HG02571 (cell line): ENCODE measurements at regions not wholly inside any gene's neighbourhood (a gene's known extent, or its start where the extent isn't known, plus 50 kb on each side); places are given as distances from the start of the nearest gene placed in this dataset.

Experiments used
- ATAC-seq: cut with Tn5 transposase; IDR thresholded peaks from one replicate; pipeline ENCODE4 v1.9.1; 2021; ENCODE audit warnings: mild to moderate bottlenecking, moderate library complexity; ENCODE audit not compliant: unreplicated experiment

- ATAC-seq: no peak
Observed at GRCh38 chr13:39232401-39232980, 194.2 kb downstream of the NHLRC3 start.

DNA sequence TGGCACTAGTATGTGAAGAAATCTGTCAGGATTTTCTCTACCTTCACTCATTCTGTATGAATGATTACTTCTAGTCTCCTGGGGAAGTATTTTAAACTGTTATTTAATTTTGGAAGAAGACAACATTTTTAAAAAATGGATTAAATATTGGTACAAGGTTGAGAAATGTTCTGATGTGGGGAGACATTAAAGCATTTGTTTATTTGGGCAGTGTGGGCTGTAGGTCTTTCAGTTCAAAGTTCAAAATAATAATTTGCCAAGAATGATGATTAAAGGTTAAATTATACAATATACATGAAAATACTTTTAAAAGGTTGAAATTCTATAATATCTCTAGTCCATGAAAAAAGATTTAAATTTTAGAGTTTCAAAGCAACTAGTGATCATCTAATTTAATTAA, 194.7 kb downstream of the NHLRC3 start:
- ATAC-seq: no peak

GRCh38 chr13:39233519-39233918, 195.3 kb downstream of the NHLRC3 start:
- ATAC-seq: no peak

GRCh38 chr13:39244561-39245230, 206.4 kb downstream of the NHLRC3 start:
- ATAC-seq: no peak

GRCh38 chr13:39245688-39246087, 207.4 kb downstream of the NHLRC3 start:
- no peak for ATAC-seq

GRCh38 chr13:39249982-39250381, 211.7 kb downstream of the NHLRC3 start:
- no peak for ATAC-seq

DNA sequence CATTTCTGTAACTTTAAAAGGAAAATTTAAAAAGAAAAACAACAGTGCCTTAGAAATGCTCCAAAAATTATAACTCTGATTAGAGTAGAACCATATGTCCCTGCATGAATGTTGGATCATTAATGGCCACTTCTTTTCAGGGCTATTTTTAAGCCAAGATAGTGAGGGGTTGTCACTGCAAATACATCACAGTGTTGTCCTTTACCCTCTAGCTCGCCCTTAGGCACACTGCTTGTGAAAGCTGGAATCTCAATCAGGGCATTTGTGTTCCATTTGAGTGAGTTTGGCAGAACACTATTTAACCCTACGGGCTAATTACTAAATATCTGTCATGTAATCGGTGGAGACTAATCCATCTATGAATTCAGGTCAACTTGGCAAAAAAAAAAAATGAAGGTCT, 212.2 kb downstream of the NHLRC3 start:
- no peak for ATAC-seq

DNA sequence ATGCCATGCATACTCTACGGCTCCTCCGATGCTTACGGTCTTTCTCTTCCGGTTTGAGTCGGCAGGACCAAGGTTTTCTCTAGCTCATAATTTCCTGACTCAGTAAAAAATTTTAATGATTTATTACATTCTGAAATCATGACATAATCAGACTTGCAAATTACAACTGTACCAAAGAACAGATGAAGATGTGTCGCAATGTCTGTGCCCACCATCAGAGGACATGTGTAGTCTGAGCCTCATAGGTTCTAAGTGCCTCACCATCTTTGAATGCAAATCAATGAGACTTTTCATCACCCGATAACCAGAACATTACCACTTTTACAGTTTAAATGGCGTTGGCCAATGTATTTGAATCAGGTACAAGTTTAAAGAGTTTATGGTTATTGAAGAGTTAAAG, 213.1 kb downstream of the NHLRC3 start:
- ATAC-seq: no peak

DNA sequence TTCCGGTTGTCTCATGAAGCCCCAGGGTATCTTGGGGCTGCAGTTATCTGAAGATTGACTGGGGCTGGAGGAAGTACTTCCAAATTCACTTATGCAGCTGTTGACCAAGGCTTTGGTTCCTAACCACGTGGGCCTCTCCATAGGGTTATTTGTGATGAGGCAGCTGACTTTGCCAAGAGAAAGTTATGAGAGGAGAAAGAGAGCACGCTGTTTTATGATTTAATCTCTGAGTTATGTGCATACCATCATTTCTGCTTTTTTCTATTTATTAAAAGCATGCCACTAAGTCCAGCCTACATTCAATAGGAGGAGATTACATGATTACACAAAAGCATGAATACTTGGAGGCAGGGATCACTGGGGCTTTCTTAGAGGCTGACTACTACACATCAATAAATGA, 215.5 kb downstream of the NHLRC3 start:
- ATAC-seq: no peak

DNA sequence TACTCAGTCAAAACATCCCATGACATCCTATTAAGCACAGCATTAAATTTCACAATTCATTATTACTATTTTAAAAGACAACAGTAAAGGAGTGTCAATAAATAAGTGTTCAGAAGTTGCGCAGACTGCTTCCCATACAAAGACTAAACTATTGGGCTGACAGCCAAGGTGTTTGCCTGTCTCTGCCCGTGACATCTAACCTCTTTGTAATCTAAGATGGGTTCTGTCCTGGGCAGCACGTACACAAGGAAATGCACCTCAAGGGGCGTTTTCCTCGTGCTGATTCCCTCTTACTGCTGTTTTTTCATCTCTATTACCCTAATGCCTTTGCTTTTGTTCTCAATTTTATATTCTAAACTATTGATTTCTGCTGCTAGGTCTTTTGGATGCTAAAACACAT, 216.3 kb downstream of the NHLRC3 start:
- ATAC-seq: no peak

DNA sequence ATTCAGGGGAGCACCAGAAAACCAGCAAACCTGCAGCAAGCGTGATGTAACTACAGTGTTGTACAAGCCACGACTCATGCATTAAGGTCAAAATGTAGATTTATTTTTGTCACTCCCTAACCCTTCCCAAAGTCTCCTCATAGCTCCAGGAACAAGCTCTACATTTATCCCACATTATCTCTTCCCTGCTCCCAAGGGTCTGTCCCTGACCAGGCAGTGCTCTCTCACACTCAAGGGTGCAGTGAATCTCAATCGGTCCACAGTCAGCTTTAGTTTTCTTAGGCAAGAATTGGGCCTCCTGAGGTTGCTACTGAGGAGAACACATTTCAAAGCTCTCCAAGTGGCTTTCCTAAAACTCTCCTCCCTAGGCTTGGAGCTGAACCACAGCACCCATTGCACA, 219.4 kb downstream of the NHLRC3 start:
- no peak for ATAC-seq

DNA sequence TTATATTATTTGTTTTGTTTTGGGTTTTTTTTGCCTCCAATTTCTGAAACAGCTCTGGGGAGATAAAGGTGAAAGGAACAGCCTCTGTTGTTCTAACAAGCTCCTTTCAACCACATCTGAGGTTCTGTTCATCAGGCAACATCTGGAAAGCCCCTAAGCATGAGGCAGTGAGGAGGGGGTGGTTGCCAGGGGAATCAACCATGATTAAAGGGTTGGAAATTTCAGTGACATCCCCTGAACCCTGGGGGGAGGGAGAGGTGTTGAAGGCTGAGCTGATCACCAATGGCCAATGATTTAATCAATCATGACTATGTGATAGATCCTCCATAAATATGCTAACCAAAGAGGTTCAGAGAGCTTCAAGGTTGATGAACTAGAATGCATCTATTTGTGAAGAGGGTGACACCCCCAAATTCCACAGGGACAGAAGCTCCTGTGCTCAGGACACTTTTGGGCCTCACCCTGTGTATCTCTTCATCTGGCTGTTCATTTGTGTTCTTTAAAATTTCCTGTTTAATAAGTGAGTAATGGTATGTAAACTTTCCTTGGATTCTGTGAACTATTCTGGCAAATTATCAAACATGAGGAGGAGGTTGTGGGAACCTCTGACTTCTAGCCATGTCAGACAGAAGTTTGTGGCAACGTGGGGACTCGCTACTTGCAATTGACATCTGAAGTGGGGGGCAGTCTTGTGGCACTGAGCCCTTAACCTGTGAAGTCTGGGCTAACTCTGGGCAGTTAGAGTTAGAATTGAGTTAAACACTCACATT, 221.3 kb downstream of the NHLRC3 start:
- no peak for ATAC-seq

GRCh38 chr13:39263033-39263432, 224.8 kb downstream of the NHLRC3 start:
- ATAC-seq: peak; percentile 82

DNA sequence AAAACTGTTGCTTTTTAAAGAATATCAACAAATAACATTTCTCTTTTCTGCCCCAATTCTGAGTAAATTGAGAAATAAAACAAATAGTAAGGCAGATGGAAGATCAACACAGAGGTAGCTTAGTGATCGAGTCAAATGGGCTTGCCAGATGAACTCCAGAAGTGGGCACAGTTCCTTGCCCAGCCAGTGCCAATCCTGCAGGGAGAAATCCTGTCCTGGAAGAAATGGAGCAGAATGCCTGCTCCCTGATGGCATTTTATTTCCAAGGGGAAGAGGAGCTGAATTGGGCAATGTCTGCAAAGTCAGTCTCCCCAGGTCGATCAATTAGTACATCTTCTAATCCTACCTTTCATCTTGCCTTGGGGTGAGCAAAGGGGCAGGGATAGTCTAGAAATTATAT, 225.3 kb downstream of the NHLRC3 start:
- no peak for ATAC-seq

DNA sequence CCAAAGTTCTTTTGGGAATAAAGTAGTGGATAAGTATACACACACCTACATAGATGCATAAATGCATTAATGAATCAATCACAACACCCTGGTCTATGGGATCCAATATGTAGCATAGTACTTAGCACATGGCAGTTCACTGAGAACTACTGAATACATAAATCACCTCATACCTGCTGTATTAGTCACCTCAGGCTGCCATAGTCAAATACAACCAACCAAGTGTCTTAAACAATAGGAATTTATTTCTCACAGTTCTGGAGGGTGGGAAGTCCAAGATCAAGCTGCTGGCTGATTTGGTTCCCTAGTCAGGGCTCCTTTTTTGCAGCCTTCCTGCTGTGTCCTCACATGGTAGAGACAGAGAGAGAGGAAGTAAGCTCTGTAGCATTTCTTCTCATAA, 228.2 kb downstream of the NHLRC3 start:
- ATAC-seq: no peak

GRCh38 chr13:39268398-39268797, 230.1 kb downstream of the NHLRC3 start:
- no peak for ATAC-seq

GRCh38 chr13:39269004-39269403, 230.7 kb downstream of the NHLRC3 start:
- no peak for ATAC-seq

- no peak for ATAC-seq
Observed at GRCh38 chr13:39269411-39269810, 231.2 kb downstream of the NHLRC3 start.

GRCh38 chr13:39272994-39273393, 234.7 kb downstream of the NHLRC3 start:
- ATAC-seq: no peak

DNA sequence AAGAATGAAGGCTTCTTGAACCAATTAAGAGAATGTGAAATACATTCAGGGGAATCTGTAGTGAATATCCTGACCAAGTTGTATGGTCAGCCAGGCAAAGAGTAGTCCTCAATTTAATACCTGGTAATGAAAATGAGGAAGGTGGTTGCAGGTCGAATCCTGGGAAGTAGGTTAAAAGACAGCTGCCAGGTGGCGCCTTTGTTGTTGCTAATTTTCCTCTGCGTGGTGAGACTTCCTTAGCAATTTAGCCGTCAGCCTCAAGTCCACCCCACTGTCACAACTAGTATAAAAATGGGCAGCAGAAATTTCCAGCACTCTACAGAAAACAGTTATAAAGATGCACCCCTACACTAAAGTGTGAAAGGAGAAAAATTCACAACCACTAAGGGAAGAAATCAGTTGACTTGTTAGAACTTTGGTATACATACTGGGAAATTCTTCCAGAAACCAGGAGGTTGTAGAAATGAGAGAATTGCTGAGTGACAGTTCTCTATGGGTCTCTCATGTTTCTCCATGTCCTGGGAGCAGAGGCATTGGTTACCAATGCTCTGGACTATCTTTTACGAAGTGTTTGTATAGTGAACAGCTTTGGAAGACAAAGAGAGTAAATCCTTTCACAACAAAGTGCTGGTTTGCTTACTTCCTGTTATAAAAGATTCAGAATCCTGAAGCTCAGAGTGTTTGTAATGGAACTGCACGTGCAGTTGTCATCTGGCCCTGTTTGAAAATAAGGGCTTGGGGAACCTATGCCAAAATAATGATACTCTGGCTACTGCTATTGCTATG, 235.9 kb downstream of the NHLRC3 start:
- ATAC-seq: no peak

GRCh38 chr13:39274739-39275325, 236.6 kb downstream of the NHLRC3 start:
- ATAC-seq: no peak
